ENCODE measurements at regions not wholly inside any gene's neighbourhood (a gene's known extent, or its start where the extent isn't known, plus 50 kb on each side); places are given as distances from the start of the nearest gene placed in this dataset.

DNA sequence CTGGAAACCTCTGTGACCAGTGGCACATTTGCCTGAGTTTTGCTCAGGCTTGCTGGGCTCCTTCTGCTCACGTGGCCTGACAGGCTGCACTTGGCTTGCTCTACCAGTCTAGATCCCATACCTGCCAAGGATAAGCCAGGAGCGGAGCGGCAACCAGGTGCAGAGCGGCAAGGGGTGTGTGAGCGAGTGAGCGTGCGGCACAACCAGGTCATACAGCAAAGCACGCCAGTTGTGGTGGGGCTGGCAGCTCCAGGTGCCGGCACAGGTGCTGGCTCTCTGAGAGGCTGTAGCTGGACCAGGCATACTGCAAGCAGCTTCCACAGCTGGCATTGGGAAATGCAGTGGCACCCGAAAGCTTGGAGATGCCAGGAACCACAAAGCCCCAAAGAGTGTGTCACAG is 1495.1 kb downstream of the PCDH7 start:
- no peak for TF ChIP-seq PHF8 (IDR thresholded peaks at IDR 0.05; ENCODE audit: borderline replicate concordance, low read depth)
- TF ChIP-seq, protein P1, sequence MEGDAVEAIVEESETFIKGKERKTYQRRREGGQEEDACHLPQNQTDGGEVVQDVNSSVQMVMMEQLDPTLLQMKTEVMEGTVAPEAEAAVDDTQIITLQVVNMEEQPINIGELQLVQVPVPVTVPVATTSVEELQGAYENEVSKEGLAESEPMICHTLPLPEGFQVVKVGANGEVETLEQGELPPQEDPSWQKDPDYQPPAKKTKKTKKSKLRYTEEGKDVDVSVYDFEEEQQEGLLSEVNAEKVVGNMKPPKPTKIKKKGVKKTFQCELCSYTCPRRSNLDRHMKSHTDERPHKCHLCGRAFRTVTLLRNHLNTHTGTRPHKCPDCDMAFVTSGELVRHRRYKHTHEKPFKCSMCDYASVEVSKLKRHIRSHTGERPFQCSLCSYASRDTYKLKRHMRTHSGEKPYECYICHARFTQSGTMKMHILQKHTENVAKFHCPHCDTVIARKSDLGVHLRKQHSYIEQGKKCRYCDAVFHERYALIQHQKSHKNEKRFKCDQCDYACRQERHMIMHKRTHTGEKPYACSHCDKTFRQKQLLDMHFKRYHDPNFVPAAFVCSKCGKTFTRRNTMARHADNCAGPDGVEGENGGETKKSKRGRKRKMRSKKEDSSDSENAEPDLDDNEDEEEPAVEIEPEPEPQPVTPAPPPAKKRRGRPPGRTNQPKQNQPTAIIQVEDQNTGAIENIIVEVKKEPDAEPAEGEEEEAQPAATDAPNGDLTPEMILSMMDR (IDR thresholded peaks at IDR 0.05) = no peak
- no peak for TF ChIP-seq POLR2A (IDR thresholded peaks at IDR 0.05; ENCODE audit: low read length)
- TF ChIP-seq, protein P2, sequence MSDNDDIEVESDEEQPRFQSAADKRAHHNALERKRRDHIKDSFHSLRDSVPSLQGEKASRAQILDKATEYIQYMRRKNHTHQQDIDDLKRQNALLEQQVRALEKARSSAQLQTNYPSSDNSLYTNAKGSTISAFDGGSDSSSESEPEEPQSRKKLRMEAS (IDR thresholded peaks at IDR 0.05) = no peak
- TF ChIP-seq JUNB (IDR thresholded peaks at IDR 0.05) = no peak
- no peak for TF ChIP-seq MYC (IDR thresholded peaks at IDR 0.05; ENCODE audit: borderline replicate concordance, low read length)
- no peak for TF ChIP-seq FOSL2 (IDR thresholded peaks at IDR 0.05)
- no peak for TF ChIP-seq FOSL2 (CRISPR knock-in tag; IDR thresholded peaks at IDR 0.05)
- TF ChIP-seq, protein P3, sequence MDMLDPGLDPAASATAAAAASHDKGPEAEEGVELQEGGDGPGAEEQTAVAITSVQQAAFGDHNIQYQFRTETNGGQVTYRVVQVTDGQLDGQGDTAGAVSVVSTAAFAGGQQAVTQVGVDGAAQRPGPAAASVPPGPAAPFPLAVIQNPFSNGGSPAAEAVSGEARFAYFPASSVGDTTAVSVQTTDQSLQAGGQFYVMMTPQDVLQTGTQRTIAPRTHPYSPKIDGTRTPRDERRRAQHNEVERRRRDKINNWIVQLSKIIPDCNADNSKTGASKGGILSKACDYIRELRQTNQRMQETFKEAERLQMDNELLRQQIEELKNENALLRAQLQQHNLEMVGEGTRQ (IDR thresholded peaks at IDR 0.05) = no peak
- no peak for TF ChIP-seq ESRRA (IDR thresholded peaks at IDR 0.05; ENCODE audit: borderline replicate concordance, low read length)
